BE2C (cell line): ENCODE measurements at regions not wholly inside any gene's neighbourhood (a gene's known extent, or its start where the extent isn't known, plus 50 kb on each side); places are given as distances from the start of the nearest gene placed in this dataset.

Experiments
- DNase-seq: peaks from one replicate; pipeline ENCODE4 v3.0.0-alpha.2; 2020
- H3K27me3 ChIP-seq: fragments of 250-450 bp; sonication (Bioruptor Pico); 2 replicates; pipeline ENCODE4 v1.5.1; 2020; ENCODE audit warnings: mild to moderate bottlenecking
- H3K36me3 ChIP-seq: fragments of 250-450 bp; sonication (Bioruptor Pico); 2 replicates; pipeline ENCODE4 v1.5.1; 2020; ENCODE audit warnings: mild to moderate bottlenecking
- H3K4me1 ChIP-seq: fragments of 250-450 bp; sonication (Bioruptor Pico); 2 replicates; pipeline ENCODE4 v1.5.1; 2020
- H3K4me3 ChIP-seq: 2 replicates; pipeline ENCODE4 v1.5.1; 2011; ENCODE audit warnings: low read depth, low read length
- H3K9me3 ChIP-seq: fragments of 250-450 bp; sonication (Bioruptor Pico); 2 replicates; pipeline ENCODE4 v1.5.1; 2020
- CTCF ChIP-seq: IDR thresholded peaks from 2 replicates; pipeline ENCODE4 v1.5.1; 2012; ENCODE audit warnings: mild to moderate bottlenecking, low read depth, low read length

- Histone ChIP-seq H3K9me3 (no peaks in the 10 kb centered on the region), H3K4me1 (no peaks in the 10 kb centered on the region), H3K36me3 (no peaks in the 10 kb centered on the region), H3K27me3 (no peaks in the 10 kb centered on the region), H3K4me3 (no peak overlapping the region)
- no peak for DNase-seq
- no peak for TF ChIP-seq CTCF
Measured at GRCh38 chr9:95822583-95823431, 52.7 kb upstream of the ERCC6L2 start.

DNA sequence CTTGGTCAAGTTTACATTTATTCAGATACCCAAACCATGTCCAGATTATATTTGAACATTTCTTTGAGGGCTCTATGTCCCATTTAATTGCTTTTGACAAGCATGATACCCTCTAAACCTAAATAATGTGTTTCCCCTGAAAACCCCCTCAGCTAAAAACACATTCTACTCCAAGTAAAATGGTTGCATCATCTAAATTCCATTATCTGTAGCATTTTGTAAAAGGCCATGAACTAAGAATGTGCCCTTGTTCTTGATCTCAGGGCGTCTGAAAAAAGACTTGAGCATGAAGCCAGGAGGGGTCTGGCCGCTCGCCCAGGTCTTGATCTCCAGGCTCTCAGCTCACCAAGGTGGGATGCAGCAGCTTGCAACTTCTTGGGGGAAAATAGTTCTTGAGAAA lies 53.5 kb upstream of the ERCC6L2 start:
- Histone ChIP-seq H3K4me1 (no peaks in the 10 kb centered on the region), H3K4me3 (no peak overlapping the region), H3K36me3 (no peaks in the 10 kb centered on the region), H3K9me3 (no peaks in the 10 kb centered on the region), H3K27me3 (no peaks in the 10 kb centered on the region)
- no peak for TF ChIP-seq CTCF
- no peak for DNase-seq

DNA sequence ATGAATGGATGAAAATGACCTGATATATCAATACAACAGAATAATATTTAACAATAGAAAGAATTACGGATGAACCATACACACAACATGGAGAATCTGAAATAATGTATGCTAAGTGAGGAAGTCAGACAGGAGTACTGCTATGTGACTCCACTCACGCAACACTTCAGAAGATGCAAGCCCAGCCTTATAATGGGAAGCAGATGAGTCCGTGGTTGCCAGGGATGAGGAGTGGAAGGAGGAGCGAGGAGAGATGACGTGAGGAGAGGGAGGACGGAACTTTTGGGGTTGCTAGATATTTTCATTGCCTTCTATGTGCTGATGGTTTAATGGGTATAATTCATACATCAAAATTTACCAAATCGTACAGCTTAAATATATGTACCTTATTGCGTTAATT lies 55.4 kb upstream of the ERCC6L2 start:
- no peak for TF ChIP-seq CTCF
- Histone ChIP-seq H3K27me3 (no peaks in the 10 kb centered on the region), H3K36me3 (no peaks in the 10 kb centered on the region), H3K9me3 (no peaks in the 10 kb centered on the region), H3K4me1 (peaks cover 4% of the 10 kb centered on the region; the same call in 1 of the 2 replicates), H3K4me3 (no peak overlapping the region)
- DNase-seq = no peak

- H3K4me1 ChIP-seq = peaks cover 4% of the 10 kb centered on the region; the same call in 1 of the 2 replicates
- no peak overlapping the region for H3K4me3 ChIP-seq
- TF ChIP-seq CTCF = no peak
- no peak for DNase-seq
- no peaks in the 10 kb centered on the region for H3K36me3 ChIP-seq
- no peaks in the 10 kb centered on the region for H3K9me3 ChIP-seq
- H3K27me3 ChIP-seq = no peaks in the 10 kb centered on the region
Measured at GRCh38 chr9:95819636-95820035, 55.9 kb upstream of the ERCC6L2 start.

DNA sequence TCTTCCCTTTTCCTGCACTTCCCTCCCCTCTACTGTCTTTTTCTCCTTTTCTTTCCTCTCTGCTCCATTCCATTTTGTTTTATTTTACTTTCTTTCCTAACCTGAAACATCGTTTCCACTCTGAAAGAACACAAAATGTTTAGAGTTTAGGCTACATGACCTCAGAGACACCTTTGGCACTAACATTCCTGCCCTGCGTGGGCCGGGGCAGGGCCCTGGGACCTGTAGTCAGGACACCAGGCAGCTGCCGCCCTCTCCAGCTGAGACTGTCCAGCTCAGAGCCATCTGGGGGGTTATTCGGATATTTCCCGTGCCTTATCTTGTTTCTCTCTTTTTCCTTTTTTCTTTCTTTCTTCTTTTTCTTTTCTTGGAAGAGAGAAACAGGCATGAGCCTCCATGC lies 58.3 kb upstream of the ERCC6L2 start:
- no peaks in the 10 kb centered on the region for H3K9me3 ChIP-seq
- TF ChIP-seq CTCF = no peak
- H3K36me3 ChIP-seq = no peaks in the 10 kb centered on the region
- H3K4me3 ChIP-seq = no peak overlapping the region
- peaks cover 4% of the 10 kb centered on the region; the same call in 1 of the 2 replicates for H3K4me1 ChIP-seq
- DNase-seq = no peak
- H3K27me3 ChIP-seq = no peaks in the 10 kb centered on the region

DNA sequence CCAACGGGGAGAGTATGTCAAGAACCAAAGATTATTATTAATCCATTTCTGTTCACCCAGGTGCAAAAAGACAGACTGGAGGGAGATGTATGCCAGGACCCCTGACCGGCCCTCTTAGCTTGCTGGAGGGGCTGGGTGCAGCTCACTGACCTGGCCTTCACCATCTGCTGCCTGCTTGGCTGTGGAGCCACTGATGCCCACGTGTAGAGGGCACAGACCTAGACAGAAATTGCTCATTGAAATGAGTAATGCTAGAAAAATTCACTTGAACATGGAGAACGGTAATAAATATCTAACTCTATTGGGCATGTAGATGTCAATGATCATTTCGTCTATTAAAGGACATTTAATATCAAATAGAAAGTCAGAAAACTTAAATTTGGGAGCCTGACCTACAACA lies 58.8 kb upstream of the ERCC6L2 start:
- H3K4me1 ChIP-seq = peaks cover 4% of the 10 kb centered on the region; the same call in 1 of the 2 replicates
- H3K27me3 ChIP-seq = no peaks in the 10 kb centered on the region
- H3K36me3 ChIP-seq = no peaks in the 10 kb centered on the region
- no peak for DNase-seq
- H3K9me3 ChIP-seq = no peaks in the 10 kb centered on the region
- TF ChIP-seq CTCF = no peak
- no peak overlapping the region for H3K4me3 ChIP-seq
